GM23248 (cell line): ENCODE measurements at regions not wholly inside any gene's neighbourhood (a gene's known extent, or its start where the extent isn't known, plus 50 kb on each side); places are given as distances from the start of the nearest gene placed in this dataset.
"Not testable (repeated sequence)": the region's sequence is repeated elsewhere in the genome, so short reads cannot be mapped to it uniquely, and the experiment has no call there.

Experiments used
- DNase-seq: peaks from one replicate; pipeline ENCODE4 v3.0.0-alpha.2; 2015
- H2AFZ ChIP-seq: fragments of 200-600 bp; sonication (generic); 2 replicates; pipeline ENCODE4 v1.6.1; 2016; ENCODE audit warnings: antibody characterized with exemption
- H3F3A ChIP-seq: fragments of 200-600 bp; sonication (generic); 2 replicates; pipeline ENCODE4 v1.6.1; 2016; ENCODE audit warnings: mild to moderate bottlenecking, antibody characterized with exemption, mixed run types; ENCODE audit not compliant: insufficient read depth
- H3K27ac ChIP-seq: fragments of 200-600 bp; sonication (generic); 2 replicates; pipeline ENCODE4 v1.5.1; 2016; ENCODE audit warnings: mild to moderate bottlenecking
- H3K27me3 ChIP-seq: fragments of 200-600 bp; sonication (generic); replicated peaks from 2 replicates; pipeline ENCODE4 v1.6.1; 2016; ENCODE audit warnings: mild to moderate bottlenecking; ENCODE audit not compliant: insufficient read depth
- H3K36me3 ChIP-seq: fragments of 200-600 bp; sonication (generic); 2 replicates; pipeline ENCODE4 v1.6.1; 2016; ENCODE audit warnings: low read depth, mild to moderate bottlenecking
- H3K4me1 ChIP-seq: fragments of 200-600 bp; sonication (generic); 2 replicates; pipeline ENCODE4 v1.6.1; 2016; ENCODE audit warnings: mild to moderate bottlenecking; ENCODE audit not compliant: insufficient read depth
- H3K4me2 ChIP-seq: fragments of 200-600 bp; sonication (generic); one replicate; pipeline ENCODE4 v1.6.1; 2016; ENCODE audit warnings: mild to moderate bottlenecking; ENCODE audit not compliant: unreplicated experiment
- H3K4me3 ChIP-seq: fragments of 200-600 bp; sonication (generic); 2 replicates; pipeline ENCODE4 v1.5.1; 2016; ENCODE audit warnings: mild to moderate bottlenecking
- H3K79me2 ChIP-seq: fragments of 200-600 bp; sonication (generic); 2 replicates; pipeline ENCODE4 v1.6.1; 2016; ENCODE audit warnings: mild to moderate bottlenecking; ENCODE audit not compliant: insufficient read depth
- H3K9ac ChIP-seq: fragments of 200-600 bp; sonication (generic); 2 replicates; pipeline ENCODE4 v1.6.1; 2016; ENCODE audit warnings: mild to moderate bottlenecking
- H3K9me2 ChIP-seq: fragments of 200-600 bp; sonication (generic); 2 replicates; pipeline ENCODE4 v1.6.1; 2016; ENCODE audit warnings: mixed run types, mild to moderate bottlenecking, moderate library complexity; ENCODE audit not compliant: insufficient read depth
- H3K9me3 ChIP-seq: fragments of 200-600 bp; sonication (generic); one replicate; pipeline ENCODE4 v1.6.1; 2017; ENCODE audit warnings: low read depth
- H4K20me1 ChIP-seq: fragments of 200-600 bp; sonication (generic); 2 replicates; pipeline ENCODE4 v1.6.0; 2016; ENCODE audit not compliant: insufficient read depth
- EZH2 ChIP-seq: fragments of 200-600 bp; sonication (generic); IDR thresholded peaks from 2 replicates; pipeline ENCODE4 v1.6.1; 2018; ENCODE audit warnings: antibody characterized with exemption, mild to moderate bottlenecking; ENCODE audit not compliant: insufficient read depth, poor library complexity, severe bottlenecking
- EZH2phosphoT487 ChIP-seq: fragments of 200-600 bp; sonication (generic); IDR thresholded peaks from 2 replicates; pipeline ENCODE4 v1.6.1; 2018; ENCODE audit warnings: antibody characterized with exemption, moderate library complexity, mild to moderate bottlenecking, low read depth; ENCODE audit not compliant: insufficient read depth
- WGBS, 2 experiments: methylation state at CpG; one replicate each; pipeline ENCODE4 v1.1.6; 2015 to 2017; ENCODE audit warnings: low lambda C conversion rate in 2 of 2, low coverage in 1 of 2; ENCODE audit errors: missing lambda C conversion rate in 2 of 2; 5-methylcytosine and 5-hydroxymethylcytosine counted together
- in situ Hi-C: fragments of 300-500 bp; cut with MboI; formaldehyde crosslinking; loops from 2 replicates; pipeline ENCODE4 v1.15.0; 2020

DNA sequence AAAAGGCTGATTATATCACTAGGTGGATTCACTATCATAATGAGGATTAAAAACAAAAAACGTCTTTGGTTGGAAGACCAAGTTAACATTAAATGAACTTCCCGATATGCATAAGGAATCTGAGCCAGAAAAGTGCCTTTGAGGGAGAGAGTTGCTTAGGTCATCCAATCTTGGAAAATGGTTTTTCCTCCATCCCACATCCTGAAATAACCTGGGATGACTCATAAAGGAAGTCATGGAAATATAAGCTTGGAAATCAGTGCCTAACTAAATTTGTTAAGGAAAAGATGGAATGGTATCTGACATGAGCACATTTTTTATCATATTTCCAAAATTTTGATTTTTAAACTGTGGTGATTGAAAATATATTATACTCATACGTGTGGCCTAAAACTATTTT, 66.0 kb downstream of the KBTBD8 start:
- H3K9me3 ChIP-seq = no peaks in the 10 kb centered on the region
- no peak overlapping the region for H2AFZ ChIP-seq
- H3K79me2 ChIP-seq = no peaks in the 10 kb centered on the region
- DNase-seq = no peak
- no peak overlapping the region for H3K4me3 ChIP-seq
- no peak overlapping the region for H3K4me2 ChIP-seq
- no peaks in the 10 kb centered on the region for H3K4me1 ChIP-seq
- WGBS, 2 experiments = 58 to 62% methylated on average over 3 of the region's 3 CpGs
- no peaks in the 10 kb centered on the region for H3K9me2 ChIP-seq
- no peaks in the 10 kb centered on the region for H3K27me3 ChIP-seq
- no peak overlapping the region for H3K9ac ChIP-seq
- H3F3A ChIP-seq = no peaks in the 10 kb centered on the region
- H3K36me3 ChIP-seq = no peaks in the 10 kb centered on the region
- TF ChIP-seq EZH2 (no peak), EZH2phosphoT487 (no peak)
- H4K20me1 ChIP-seq = no peaks in the 10 kb centered on the region
- H3K27ac ChIP-seq = no peak overlapping the region
- in situ Hi-C loops = no loop called here

DNA sequence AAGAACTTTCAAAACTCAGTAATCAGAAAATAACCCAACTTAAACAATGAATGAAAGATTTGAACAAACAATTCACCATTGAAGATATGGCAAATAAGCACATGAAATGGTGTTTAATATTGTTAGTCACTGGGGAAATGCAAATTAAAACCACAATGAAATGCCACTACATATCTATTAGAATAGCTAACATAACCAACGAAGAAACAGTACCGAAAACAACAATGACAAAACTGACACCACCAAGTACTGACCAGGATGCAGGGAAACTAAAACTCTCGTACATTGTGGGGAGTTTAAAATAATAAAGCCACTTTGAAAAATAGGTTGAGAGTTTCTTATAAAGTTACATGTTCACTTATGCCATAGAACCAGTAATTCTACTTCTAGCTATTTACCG, 69.1 kb downstream of the KBTBD8 start:
- no peak overlapping the region for H2AFZ ChIP-seq
- H3F3A ChIP-seq = no peaks in the 10 kb centered on the region
- in situ Hi-C loops = no loop called here
- DNase-seq = no peak
- H3K9ac ChIP-seq = no peak overlapping the region
- no peak overlapping the region for H3K4me2 ChIP-seq
- H3K27ac ChIP-seq = no peak overlapping the region
- no peaks in the 10 kb centered on the region for H3K4me1 ChIP-seq
- H3K4me3 ChIP-seq = no peak overlapping the region
- H3K9me2 ChIP-seq = no peaks in the 10 kb centered on the region
- H3K79me2 ChIP-seq = no peaks in the 10 kb centered on the region
- TF ChIP-seq EZH2 = no peak
- no peak for TF ChIP-seq EZH2phosphoT487
- H3K9me3 ChIP-seq = no peaks in the 10 kb centered on the region
- H3K27me3 ChIP-seq = no peaks in the 10 kb centered on the region
- no peaks in the 10 kb centered on the region for H3K36me3 ChIP-seq
- 43 to 47% methylated on average over 4 of the region's 4 CpGs for WGBS, 2 experiments
- H4K20me1 ChIP-seq = no peaks in the 10 kb centered on the region

DNA sequence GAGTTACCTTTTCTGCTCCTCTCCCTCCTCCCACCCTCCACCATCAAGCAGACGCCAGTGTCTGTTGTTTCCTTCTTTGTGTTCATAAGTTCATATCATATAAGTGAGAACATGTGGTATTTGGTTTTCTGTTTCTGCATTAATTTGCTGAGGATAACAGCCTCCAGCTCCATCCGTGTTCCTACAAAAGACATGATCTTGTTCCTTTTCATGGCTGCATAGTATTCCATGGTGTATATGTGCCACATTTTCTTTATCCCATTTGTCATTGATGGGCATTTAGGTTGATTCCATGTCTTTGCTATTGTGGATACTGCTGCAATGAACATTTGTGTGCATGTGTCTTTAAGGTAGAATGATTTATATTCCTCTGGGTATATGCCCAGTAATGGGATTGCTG, 74.5 kb downstream of the KBTBD8 start:
- H4K20me1 ChIP-seq, H3K27ac ChIP-seq, H3F3A ChIP-seq, H3K9me3 ChIP-seq, H3K4me2 ChIP-seq, H3K9me2 ChIP-seq, in situ Hi-C loops, H2AFZ ChIP-seq, H3K4me1 ChIP-seq, H3K27me3 ChIP-seq, DNase-seq, H3K4me3 ChIP-seq, H3K36me3 ChIP-seq, H3K9ac ChIP-seq, H3K79me2 ChIP-seq: not testable (repeated sequence)
- WGBS, 2 experiments = 57% methylated on average over 2 of the region's 2 CpGs

DNA sequence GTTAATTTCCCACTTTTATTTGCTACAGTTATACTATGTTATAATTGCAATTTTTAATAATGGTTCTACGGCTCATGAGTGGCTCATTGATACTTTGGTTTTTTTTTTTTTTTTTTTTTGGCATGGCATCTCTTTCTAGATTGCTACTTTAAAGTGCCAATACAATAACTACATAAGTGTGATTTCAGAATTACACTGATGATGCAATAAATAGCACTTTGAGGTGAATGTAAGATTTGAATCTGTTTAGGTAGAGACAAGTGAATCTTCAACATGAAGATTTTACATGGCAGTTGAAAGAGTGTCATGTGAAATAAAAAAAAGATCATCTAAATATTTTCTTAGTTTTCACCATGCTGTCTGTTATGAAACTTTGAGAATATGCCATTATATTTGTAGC, 75.7 kb downstream of the KBTBD8 start:
- Histone ChIP-seq H3K9me3 (no peaks in the 10 kb centered on the region), H3K36me3 (no peaks in the 10 kb centered on the region), H2AFZ (no peak overlapping the region), H3F3A (no peaks in the 10 kb centered on the region), H3K9ac (no peak overlapping the region), H3K4me2 (no peak overlapping the region), H3K9me2 (no peaks in the 10 kb centered on the region), H3K79me2 (no peaks in the 10 kb centered on the region), H4K20me1 (no peaks in the 10 kb centered on the region), H3K27me3 (no peaks in the 10 kb centered on the region; the same call in 1 of the 2 replicates), H3K27ac (no peak overlapping the region), H3K4me1 (peaks cover 5% of the 10 kb centered on the region; the same call in 1 of the 2 replicates), H3K4me3 (no peak overlapping the region)
- in situ Hi-C loops = no loop called here
- WGBS, 2 experiments = 35 to 50% methylated on average over 1 of the region's 1 CpG
- TF ChIP-seq EZH2phosphoT487 (no peak), EZH2 (no peak)
- DNase-seq = no peak

DNA sequence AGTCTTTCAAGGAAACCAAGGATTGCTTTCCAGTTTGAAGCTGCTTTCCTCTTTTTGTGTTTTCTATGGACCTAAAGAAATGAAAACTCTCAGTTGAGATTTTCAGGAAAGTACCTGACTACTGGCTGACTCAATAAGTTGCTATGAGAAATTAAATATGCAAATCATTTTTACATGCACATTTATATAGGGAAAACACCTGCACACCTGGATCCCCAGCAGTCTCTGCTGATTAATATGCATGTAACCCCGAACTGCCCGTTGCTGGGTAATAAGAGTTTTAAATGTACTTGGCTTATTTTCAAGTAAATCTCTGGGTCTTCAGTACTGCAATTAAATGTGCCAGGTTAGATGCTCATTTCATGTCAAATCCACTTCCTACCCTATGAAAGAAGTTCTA, 77.2 kb downstream of the KBTBD8 start:
- 55 to 71% methylated on average over 2 of the region's 2 CpGs for WGBS, 2 experiments
- Histone ChIP-seq H3K79me2 (no peaks in the 10 kb centered on the region), H3K27ac (no peak overlapping the region), H2AFZ (no peak overlapping the region), H3K9me2 (no peaks in the 10 kb centered on the region), H3K9ac (no peak overlapping the region), H3K9me3 (no peaks in the 10 kb centered on the region), H3K27me3 (no peaks in the 10 kb centered on the region; the same call in 1 of the 2 replicates), H3K4me1 (peaks cover 5% of the 10 kb centered on the region; the same call in 1 of the 2 replicates), H3K36me3 (no peaks in the 10 kb centered on the region), H4K20me1 (no peaks in the 10 kb centered on the region), H3F3A (no peaks in the 10 kb centered on the region), H3K4me2 (no peak overlapping the region), H3K4me3 (no peak overlapping the region)
- DNase-seq = no peak
- TF ChIP-seq EZH2phosphoT487 (no peak), EZH2 (no peak)
- in situ Hi-C loops = no loop called here
